ENCODE measurements at regions not wholly inside any gene's neighbourhood (a gene's known extent, or its start where the extent isn't known, plus 50 kb on each side); places are given as distances from the start of the nearest gene placed in this dataset.

- no peak overlapping the region for H3K27ac ChIP-seq (ENCODE audit: insufficient read depth, low read depth, low read length, poor library complexity, severe bottlenecking)
- no peak overlapping the region for H3K4me3 ChIP-seq (ENCODE audit: insufficient read depth, low read depth, low read length)
- H3K36me3 ChIP-seq (ENCODE audit: control insufficient read depth, insufficient read depth, low read length), result no peaks in the 10 kb centered on the region
- 90 to 95% methylated on average over 2 of the region's 2 CpGs for WGBS, 2 experiments
- H3K9me3 ChIP-seq (ENCODE audit: control insufficient read depth, low read length), result no peaks in the 10 kb centered on the region
- no peaks in the 10 kb centered on the region for H3K4me1 ChIP-seq (ENCODE audit: control insufficient read depth, insufficient read depth, low read length)
- H3K27me3 ChIP-seq (ENCODE audit: control insufficient read depth, insufficient read depth, low read length, poor library complexity, severe bottlenecking), result no peaks in the 10 kb centered on the region
Observed at GRCh38 chr11:90732486-90732885, 509.6 kb upstream of the CHORDC1 start.

- Histone ChIP-seq H3K27me3 (ENCODE audit: control insufficient read depth, insufficient read depth, low read length, poor library complexity, severe bottlenecking) (no peaks in the 10 kb centered on the region), H3K27ac (ENCODE audit: insufficient read depth, low read depth, low read length, poor library complexity, severe bottlenecking) (no peak overlapping the region), H3K4me3 (ENCODE audit: insufficient read depth, low read depth, low read length) (no peak overlapping the region), H3K9me3 (ENCODE audit: control insufficient read depth, low read length) (no peaks in the 10 kb centered on the region), H3K4me1 (ENCODE audit: control insufficient read depth, insufficient read depth, low read length) (no peaks in the 10 kb centered on the region), H3K36me3 (ENCODE audit: control insufficient read depth, insufficient read depth, low read length) (no peaks in the 10 kb centered on the region)
- WGBS, 2 experiments, result 83 to 85% methylated on average over 2 to 3 of the region's 3 CpGs
Observed at GRCh38 chr11:90723475-90723874, 500.6 kb upstream of the CHORDC1 start.

GRCh38 chr11:90722552-90723190 is 499.8 kb upstream of the CHORDC1 start:
- no peaks in the 10 kb centered on the region for H3K36me3 ChIP-seq (ENCODE audit: control insufficient read depth, insufficient read depth, low read length)
- H3K4me3 ChIP-seq (ENCODE audit: insufficient read depth, low read depth, low read length), result no peak overlapping the region
- no peaks in the 10 kb centered on the region for H3K27me3 ChIP-seq (ENCODE audit: control insufficient read depth, insufficient read depth, low read length, poor library complexity, severe bottlenecking)
- H3K4me1 ChIP-seq (ENCODE audit: control insufficient read depth, insufficient read depth, low read length), result no peaks in the 10 kb centered on the region
- no peak overlapping the region for H3K27ac ChIP-seq (ENCODE audit: insufficient read depth, low read depth, low read length, poor library complexity, severe bottlenecking)
- no peaks in the 10 kb centered on the region for H3K9me3 ChIP-seq (ENCODE audit: control insufficient read depth, low read length)
- 88 to 96% methylated on average over 3 of the region's 3 CpGs for WGBS, 2 experiments

GRCh38 chr11:90717522-90717921 is 494.7 kb upstream of the CHORDC1 start:
- Histone ChIP-seq H3K9me3 (ENCODE audit: control insufficient read depth, low read length) (no peaks in the 10 kb centered on the region), H3K4me3 (ENCODE audit: insufficient read depth, low read depth, low read length) (no peak overlapping the region)

GRCh38 chr11:90705661-90706060 is 482.8 kb upstream of the CHORDC1 start:
- Histone ChIP-seq H3K36me3 (ENCODE audit: control insufficient read depth, insufficient read depth, low read length) (no peaks in the 10 kb centered on the region), H3K4me3 (ENCODE audit: insufficient read depth, low read depth, low read length) (no peak overlapping the region), H3K9me3 (ENCODE audit: control insufficient read depth, low read length) (no peaks in the 10 kb centered on the region), H3K27me3 (ENCODE audit: control insufficient read depth, insufficient read depth, low read length, poor library complexity, severe bottlenecking) (no peaks in the 10 kb centered on the region), H3K4me1 (ENCODE audit: control insufficient read depth, insufficient read depth, low read length) (peaks cover 6% of the 10 kb centered on the region), H3K27ac (ENCODE audit: insufficient read depth, low read depth, low read length, poor library complexity, severe bottlenecking) (no peak overlapping the region)

More at GRCh38 chr11:90717522-90717921, 494.7 kb upstream of the CHORDC1 start:
- H3K4me1 ChIP-seq (ENCODE audit: control insufficient read depth, insufficient read depth, low read length), result no peaks in the 10 kb centered on the region
- H3K36me3 ChIP-seq (ENCODE audit: control insufficient read depth, insufficient read depth, low read length), result no peaks in the 10 kb centered on the region
- no peak overlapping the region for H3K27ac ChIP-seq (ENCODE audit: insufficient read depth, low read depth, low read length, poor library complexity, severe bottlenecking)
- no peaks in the 10 kb centered on the region for H3K27me3 ChIP-seq (ENCODE audit: control insufficient read depth, insufficient read depth, low read length, poor library complexity, severe bottlenecking)

GRCh38 chr11:90704510-90704909 is 481.7 kb upstream of the CHORDC1 start:
- 92 to 94% methylated on average over 5 of the region's 5 CpGs for WGBS, 2 experiments
- Histone ChIP-seq H3K4me1 (ENCODE audit: control insufficient read depth, insufficient read depth, low read length) (peaks cover 6% of the 10 kb centered on the region), H3K9me3 (ENCODE audit: control insufficient read depth, low read length) (no peaks in the 10 kb centered on the region), H3K27ac (ENCODE audit: insufficient read depth, low read depth, low read length, poor library complexity, severe bottlenecking) (no peak overlapping the region), H3K4me3 (ENCODE audit: insufficient read depth, low read depth, low read length) (no peak overlapping the region), H3K27me3 (ENCODE audit: control insufficient read depth, insufficient read depth, low read length, poor library complexity, severe bottlenecking) (no peaks in the 10 kb centered on the region), H3K36me3 (ENCODE audit: control insufficient read depth, insufficient read depth, low read length) (no peaks in the 10 kb centered on the region)

- Histone ChIP-seq H3K4me1 (ENCODE audit: control insufficient read depth, insufficient read depth, low read length) (peaks cover 6% of the 10 kb centered on the region), H3K36me3 (ENCODE audit: control insufficient read depth, insufficient read depth, low read length) (no peaks in the 10 kb centered on the region), H3K27ac (ENCODE audit: insufficient read depth, low read depth, low read length, poor library complexity, severe bottlenecking) (no peak overlapping the region), H3K27me3 (ENCODE audit: control insufficient read depth, insufficient read depth, low read length, poor library complexity, severe bottlenecking) (no peaks in the 10 kb centered on the region), H3K9me3 (ENCODE audit: control insufficient read depth, low read length) (no peaks in the 10 kb centered on the region), H3K4me3 (ENCODE audit: insufficient read depth, low read depth, low read length) (no peak overlapping the region)
- WGBS, 2 experiments, result 50 to 68% methylated on average over 1 to 2 of the region's 2 CpGs
Observed at GRCh38 chr11:90701716-90702115, 478.9 kb upstream of the CHORDC1 start.

- 86 to 90% methylated on average over 4 of the region's 4 CpGs for WGBS, 2 experiments
- Histone ChIP-seq H3K4me1 (ENCODE audit: control insufficient read depth, insufficient read depth, low read length) (peaks cover 6% of the 10 kb centered on the region), H3K36me3 (ENCODE audit: control insufficient read depth, insufficient read depth, low read length) (no peaks in the 10 kb centered on the region), H3K27me3 (ENCODE audit: control insufficient read depth, insufficient read depth, low read length, poor library complexity, severe bottlenecking) (no peaks in the 10 kb centered on the region), H3K27ac (ENCODE audit: insufficient read depth, low read depth, low read length, poor library complexity, severe bottlenecking) (no peak overlapping the region), H3K9me3 (ENCODE audit: control insufficient read depth, low read length) (no peaks in the 10 kb centered on the region), H3K4me3 (ENCODE audit: insufficient read depth, low read depth, low read length) (no peak overlapping the region)
Observed at GRCh38 chr11:90700789-90701439, 478.1 kb upstream of the CHORDC1 start.

GRCh38 chr11:90699791-90700400 is 477.0 kb upstream of the CHORDC1 start:
- no peaks in the 10 kb centered on the region for H3K36me3 ChIP-seq (ENCODE audit: control insufficient read depth, insufficient read depth, low read length)
- 83 to 89% methylated on average over 1 to 2 of the region's 2 CpGs for WGBS, 2 experiments

GRCh38 chr11:90698238-90698637 is 475.4 kb upstream of the CHORDC1 start:
- Histone ChIP-seq H3K36me3 (ENCODE audit: control insufficient read depth, insufficient read depth, low read length) (no peaks in the 10 kb centered on the region), H3K4me1 (ENCODE audit: control insufficient read depth, insufficient read depth, low read length) (peaks cover 6% of the 10 kb centered on the region), H3K9me3 (ENCODE audit: control insufficient read depth, low read length) (no peaks in the 10 kb centered on the region), H3K27me3 (ENCODE audit: control insufficient read depth, insufficient read depth, low read length, poor library complexity, severe bottlenecking) (no peaks in the 10 kb centered on the region), H3K4me3 (ENCODE audit: insufficient read depth, low read depth, low read length) (no peak overlapping the region), H3K27ac (ENCODE audit: insufficient read depth, low read depth, low read length, poor library complexity, severe bottlenecking) (no peak overlapping the region)

More at GRCh38 chr11:90699791-90700400, 477.0 kb upstream of the CHORDC1 start:
- H3K27me3 ChIP-seq (ENCODE audit: control insufficient read depth, insufficient read depth, low read length, poor library complexity, severe bottlenecking), result no peaks in the 10 kb centered on the region
- no peak overlapping the region for H3K4me3 ChIP-seq (ENCODE audit: insufficient read depth, low read depth, low read length)
- no peak overlapping the region for H3K27ac ChIP-seq (ENCODE audit: insufficient read depth, low read depth, low read length, poor library complexity, severe bottlenecking)
- H3K9me3 ChIP-seq (ENCODE audit: control insufficient read depth, low read length), result no peaks in the 10 kb centered on the region
- peaks cover 6% of the 10 kb centered on the region for H3K4me1 ChIP-seq (ENCODE audit: control insufficient read depth, insufficient read depth, low read length)
